ENCODE measurements at regions not wholly inside any gene's neighbourhood (a gene's known extent, or its start where the extent isn't known, plus 50 kb on each side); places are given as distances from the start of the nearest gene placed in this dataset.

DNA sequence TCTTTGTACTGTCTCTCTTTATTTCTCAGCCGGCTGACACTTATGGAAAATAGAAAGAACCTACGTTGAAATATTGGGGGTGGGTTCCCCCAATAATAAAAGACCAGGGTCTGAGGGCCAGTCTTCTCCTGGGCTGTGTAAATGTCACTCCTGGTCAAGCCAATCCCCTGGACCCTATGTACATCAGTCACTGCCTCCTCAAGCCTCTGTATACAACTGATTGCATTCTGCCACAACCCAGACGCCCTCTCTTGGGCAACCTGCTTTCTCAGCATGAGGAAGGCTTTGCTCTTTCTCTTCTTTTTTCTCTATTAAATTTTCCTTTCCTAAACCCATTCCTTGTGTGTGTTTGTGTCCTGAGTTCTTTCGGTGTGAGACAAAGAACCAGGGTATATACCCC lies 84.1 kb upstream of the SERBP1 start:
- Histone ChIP-seq H3K9me3 (no peaks in the 10 kb centered on the region), H3K27me3 (no peaks in the 10 kb centered on the region), H3K4me1 (no peaks in the 10 kb centered on the region), H3K4me3 (no peak overlapping the region), H3K36me3 (no peaks in the 10 kb centered on the region), H3K27ac (no peak overlapping the region)
- intact Hi-C loops (cut with DNase I), result no loop called here
- TF ChIP-seq CTCF (IDR thresholded peaks at IDR 0.05), result no peak
- no peak for DNase-seq (ENCODE audit: low spot score in 2 of 2)

GRCh38 chr1:67514786-67515185 lies 84.6 kb upstream of the SERBP1 start:
- Histone ChIP-seq H3K27ac (no peak overlapping the region), H3K4me1 (no peaks in the 10 kb centered on the region), H3K27me3 (no peaks in the 10 kb centered on the region), H3K4me3 (no peak overlapping the region), H3K36me3 (no peaks in the 10 kb centered on the region), H3K9me3 (no peaks in the 10 kb centered on the region)
- no peak for TF ChIP-seq CTCF (IDR thresholded peaks at IDR 0.05)
- no peak for DNase-seq (ENCODE audit: low spot score in 2 of 2)
- intact Hi-C loops (cut with DNase I), result no loop called here

- H3K4me3 ChIP-seq, result no peak overlapping the region
- H3K9me3 ChIP-seq, result no peaks in the 10 kb centered on the region
- intact Hi-C loops (cut with DNase I), result no loop called here
- DNase-seq (ENCODE audit: low spot score in 2 of 2), result no peak
- H3K4me1 ChIP-seq, result no peaks in the 10 kb centered on the region
- H3K36me3 ChIP-seq, result no peaks in the 10 kb centered on the region
- TF ChIP-seq CTCF (IDR thresholded peaks at IDR 0.05), result no peak
- no peaks in the 10 kb centered on the region for H3K27me3 ChIP-seq
- H3K27ac ChIP-seq, result no peak overlapping the region
These were observed 85.3 kb upstream of the SERBP1 start for GRCh38 chr1:67515324-67516080.

DNA sequence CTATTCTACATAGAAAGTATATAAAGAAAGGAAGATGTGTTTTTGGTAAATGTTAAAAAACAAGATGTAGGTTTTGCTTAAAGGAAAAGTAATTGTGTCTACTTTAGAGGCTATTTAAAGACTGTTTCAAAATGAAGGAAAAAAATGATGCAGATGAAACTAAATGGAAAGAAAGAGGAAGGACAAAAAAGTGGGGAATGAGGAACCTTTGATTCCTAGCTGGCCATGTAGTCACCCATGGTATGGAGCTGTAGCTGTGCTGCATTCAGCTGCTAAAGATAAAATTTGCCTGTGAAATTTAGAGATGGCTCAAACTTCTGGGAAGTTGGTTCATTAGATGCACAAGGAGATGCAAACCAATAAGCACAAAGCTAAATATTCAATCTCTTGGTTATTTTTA lies 86.8 kb upstream of the SERBP1 start:
- Histone ChIP-seq H3K36me3 (no peaks in the 10 kb centered on the region), H3K27ac (no peak overlapping the region), H3K27me3 (no peaks in the 10 kb centered on the region), H3K4me1 (no peaks in the 10 kb centered on the region), H3K4me3 (no peak overlapping the region), H3K9me3 (no peaks in the 10 kb centered on the region)
- TF ChIP-seq CTCF (IDR thresholded peaks at IDR 0.05), result no peak
- intact Hi-C loops (cut with DNase I), result no loop called here
- DNase-seq (ENCODE audit: low spot score in 2 of 2), result no peak

DNA sequence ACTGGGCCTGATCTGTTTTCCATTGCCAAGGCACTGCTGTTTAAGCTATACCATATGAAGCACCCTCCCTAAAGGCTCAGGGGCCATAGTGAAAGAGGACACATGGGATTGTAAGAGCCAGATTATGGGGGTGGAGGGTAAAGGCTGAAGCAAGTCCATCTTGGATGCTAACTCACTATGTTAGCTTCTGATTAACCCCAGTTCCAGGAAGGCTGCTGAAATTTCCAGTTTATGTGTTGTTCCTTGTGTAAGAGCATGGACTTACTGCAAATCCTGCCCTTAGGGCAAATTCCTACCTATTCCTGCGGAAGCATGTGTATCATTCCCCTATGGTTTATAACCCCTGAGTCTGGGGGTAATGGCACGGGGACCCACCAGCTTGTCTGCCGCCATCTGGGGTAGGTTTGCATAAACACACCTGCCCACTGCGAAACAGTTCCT lies 91.8 kb upstream of the SERBP1 start:
- no peaks in the 10 kb centered on the region for H3K36me3 ChIP-seq
- no peaks in the 10 kb centered on the region for H3K4me1 ChIP-seq
- no peak for DNase-seq (ENCODE audit: low spot score in 2 of 2)
- H3K4me3 ChIP-seq, result no peak overlapping the region
- H3K27me3 ChIP-seq, result no peaks in the 10 kb centered on the region
- intact Hi-C loops (cut with DNase I), result no loop called here
- H3K9me3 ChIP-seq, result no peaks in the 10 kb centered on the region
- no peak overlapping the region for H3K27ac ChIP-seq
- TF ChIP-seq CTCF (IDR thresholded peaks at IDR 0.05), result no peak

DNA sequence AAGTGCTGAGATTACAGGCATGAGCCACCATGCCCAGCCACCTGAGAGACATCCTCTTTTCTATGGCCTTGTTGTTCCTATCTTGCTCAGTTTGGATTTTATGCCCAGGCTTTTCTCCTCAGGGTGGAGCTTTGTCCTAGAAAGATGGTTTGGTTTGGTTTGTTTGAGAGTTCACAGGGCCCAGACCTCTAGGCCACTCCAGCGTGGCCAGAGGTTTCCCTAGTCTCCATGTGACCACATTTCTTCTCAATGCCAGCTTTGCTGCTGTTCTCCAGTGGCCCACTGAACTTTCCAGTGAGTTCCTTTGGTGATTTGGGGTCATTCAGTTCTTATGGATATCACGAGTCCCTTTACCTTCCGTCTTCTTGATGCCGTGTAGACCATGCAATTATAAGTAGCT lies 92.6 kb upstream of the SERBP1 start:
- no peaks in the 10 kb centered on the region for H3K4me1 ChIP-seq
- intact Hi-C loops (cut with DNase I), result no loop called here
- H3K27ac ChIP-seq, result no peak overlapping the region
- no peaks in the 10 kb centered on the region for H3K9me3 ChIP-seq
- H3K27me3 ChIP-seq, result no peaks in the 10 kb centered on the region
- H3K4me3 ChIP-seq, result no peak overlapping the region
- TF ChIP-seq CTCF (IDR thresholded peaks at IDR 0.05), result no peak
- no peaks in the 10 kb centered on the region for H3K36me3 ChIP-seq
- no peak for DNase-seq (ENCODE audit: low spot score in 2 of 2)
